ENCODE measurements at regions not wholly inside any gene's neighbourhood (a gene's known extent, or its start where the extent isn't known, plus 50 kb on each side); places are given as distances from the start of the nearest gene placed in this dataset.

DNA sequence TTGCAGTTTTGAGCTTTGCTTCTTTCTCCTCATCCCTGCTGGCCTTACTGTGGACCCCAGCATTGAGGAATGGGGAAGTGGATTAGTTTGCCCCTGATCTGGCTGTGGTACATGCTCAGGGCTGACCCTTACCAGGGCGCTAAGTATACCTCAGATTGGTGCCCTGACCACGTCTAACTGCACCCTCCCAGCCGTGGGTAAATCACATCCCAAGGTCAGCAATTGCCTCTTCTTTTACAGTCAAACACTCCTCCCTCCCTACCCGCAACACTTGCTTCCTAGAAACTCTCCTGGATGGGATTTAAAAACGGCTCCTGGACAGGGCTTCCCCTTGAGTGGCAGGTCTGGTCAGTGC is 437.9 kb downstream of the NR2F2 start:
- FAIRE-seq = no peak
- H4K20me1 ChIP-seq (ENCODE audit: control insufficient read depth, extremely low read depth, insufficient read depth, low read length) = no peaks in the 10 kb centered on the region

DNA sequence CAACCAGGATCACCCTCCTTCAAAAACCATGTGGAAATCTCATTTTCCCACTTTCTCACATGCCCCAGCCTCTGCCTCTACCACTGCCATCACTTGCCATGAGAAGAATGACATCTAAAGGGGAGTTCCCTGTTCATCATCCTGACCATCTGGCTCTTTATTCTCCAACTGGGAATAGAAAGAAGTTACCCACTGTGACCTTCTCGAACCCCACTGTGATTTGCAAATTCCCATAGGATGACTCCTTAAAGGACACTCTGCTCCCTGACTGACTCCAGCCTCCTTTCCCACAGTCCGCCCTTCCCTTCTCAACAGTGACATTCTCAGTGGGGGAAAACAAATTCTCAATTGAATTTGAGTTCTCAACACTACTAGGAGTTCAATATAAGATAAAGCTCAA is 440.5 kb downstream of the NR2F2 start:
- Histone ChIP-seq H3K4me2 (ENCODE audit: control insufficient read depth, extremely low read depth, insufficient read depth, low read depth, low read length) (no peak overlapping the region), H3K9me1 (ENCODE audit: control insufficient read depth, extremely low read depth, insufficient read depth, low read length) (no peaks in the 10 kb centered on the region), H3K9ac (ENCODE audit: control insufficient read depth, extremely low read depth, insufficient read depth, low read length) (no peak overlapping the region), H3K27ac (ENCODE audit: control insufficient read depth, insufficient read depth, low read length) (no peak overlapping the region), H3K4me1 (ENCODE audit: control insufficient read depth, extremely low read depth, insufficient read depth, low read length) (peaks cover 25% of the 10 kb centered on the region), H4K20me1 (ENCODE audit: control insufficient read depth, extremely low read depth, insufficient read depth, low read length) (no peaks in the 10 kb centered on the region), H3K79me2 (ENCODE audit: control insufficient read depth, insufficient read depth, low read length) (no peaks in the 10 kb centered on the region), H3K4me3 (ENCODE audit: control insufficient read depth in 2 of 3, extremely low read depth in 1 of 3, insufficient read depth in 2 of 3, low read depth in 1 of 3, low read length in 3 of 3) (no peak overlapping the region), H3K27me3 (ENCODE audit: control insufficient read depth, extremely low read depth, insufficient read depth, low read length) (no peaks in the 10 kb centered on the region), H3K36me3 (ENCODE audit: control insufficient read depth in 2 of 2, extremely low read depth in 1 of 2, insufficient read depth in 2 of 2, low read length in 2 of 2) (no peaks in the 10 kb centered on the region), H3K9me3 (ENCODE audit: control insufficient read depth, low read depth, low read length) (no peaks in the 10 kb centered on the region), H2AFZ (ENCODE audit: control insufficient read depth, low read length) (no peak overlapping the region)
- FAIRE-seq (no peak), DNase-seq (ENCODE audit: low read depth, low spot score) (no peak)
- no peak for TF ChIP-seq EZH2 (IDR thresholded peaks at IDR 0.05; ENCODE audit: low read length)
- TF ChIP-seq, protein P1, sequence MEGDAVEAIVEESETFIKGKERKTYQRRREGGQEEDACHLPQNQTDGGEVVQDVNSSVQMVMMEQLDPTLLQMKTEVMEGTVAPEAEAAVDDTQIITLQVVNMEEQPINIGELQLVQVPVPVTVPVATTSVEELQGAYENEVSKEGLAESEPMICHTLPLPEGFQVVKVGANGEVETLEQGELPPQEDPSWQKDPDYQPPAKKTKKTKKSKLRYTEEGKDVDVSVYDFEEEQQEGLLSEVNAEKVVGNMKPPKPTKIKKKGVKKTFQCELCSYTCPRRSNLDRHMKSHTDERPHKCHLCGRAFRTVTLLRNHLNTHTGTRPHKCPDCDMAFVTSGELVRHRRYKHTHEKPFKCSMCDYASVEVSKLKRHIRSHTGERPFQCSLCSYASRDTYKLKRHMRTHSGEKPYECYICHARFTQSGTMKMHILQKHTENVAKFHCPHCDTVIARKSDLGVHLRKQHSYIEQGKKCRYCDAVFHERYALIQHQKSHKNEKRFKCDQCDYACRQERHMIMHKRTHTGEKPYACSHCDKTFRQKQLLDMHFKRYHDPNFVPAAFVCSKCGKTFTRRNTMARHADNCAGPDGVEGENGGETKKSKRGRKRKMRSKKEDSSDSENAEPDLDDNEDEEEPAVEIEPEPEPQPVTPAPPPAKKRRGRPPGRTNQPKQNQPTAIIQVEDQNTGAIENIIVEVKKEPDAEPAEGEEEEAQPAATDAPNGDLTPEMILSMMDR (optimal IDR thresholded peaks at IDR 0.05 in 1 of 3, IDR thresholded peaks at IDR 0.05 in 1 of 3, conservative IDR thresholded peaks at IDR 0.05 in 1 of 3; ENCODE audit: extremely low read depth in 1 of 3, insufficient read depth in 2 of 3, low read length in 3 of 3) = no peak
- dilution Hi-C loops (cut with MboI; ENCODE audit: extremely low pct_ligation_motif_present, low sequenced_read_pairs) = no loop called here

More for the DNA sequence above, 437.9 kb downstream of the NR2F2 start:
- Histone ChIP-seq H3K79me2 (ENCODE audit: control insufficient read depth, insufficient read depth, low read length) (no peaks in the 10 kb centered on the region), H3K36me3 (ENCODE audit: control insufficient read depth in 2 of 2, extremely low read depth in 1 of 2, insufficient read depth in 2 of 2, low read length in 2 of 2) (no peaks in the 10 kb centered on the region), H3K27ac (ENCODE audit: control insufficient read depth, insufficient read depth, low read length) (peak overlapping the region; percentile 80), H3K4me2 (ENCODE audit: control insufficient read depth, extremely low read depth, insufficient read depth, low read depth, low read length) (peak overlapping the region; percentile 71), H3K9me1 (ENCODE audit: control insufficient read depth, extremely low read depth, insufficient read depth, low read length) (no peaks in the 10 kb centered on the region), H2AFZ (ENCODE audit: control insufficient read depth, low read length) (peak overlapping the region; percentile 64), H3K4me3 (ENCODE audit: control insufficient read depth in 2 of 3, extremely low read depth in 1 of 3, insufficient read depth in 2 of 3, low read depth in 1 of 3, low read length in 3 of 3) (no peak overlapping the region), H3K4me1 (ENCODE audit: control insufficient read depth, extremely low read depth, insufficient read depth, low read length) (peaks cover 25% of the 10 kb centered on the region), H3K9me3 (ENCODE audit: control insufficient read depth, low read depth, low read length) (no peaks in the 10 kb centered on the region), H3K9ac (ENCODE audit: control insufficient read depth, extremely low read depth, insufficient read depth, low read length) (peak overlapping the region; percentile 43), H3K27me3 (ENCODE audit: control insufficient read depth, extremely low read depth, insufficient read depth, low read length) (no peaks in the 10 kb centered on the region)
- DNase-seq (ENCODE audit: low read depth, low spot score) = no peak
- dilution Hi-C loops (cut with MboI; ENCODE audit: extremely low pct_ligation_motif_present, low sequenced_read_pairs) = no loop called here
- TF ChIP-seq EZH2 (IDR thresholded peaks at IDR 0.05; ENCODE audit: low read length) = no peak
- TF ChIP-seq, protein P1 (optimal IDR thresholded peaks at IDR 0.05 in 1 of 3, IDR thresholded peaks at IDR 0.05 in 1 of 3, conservative IDR thresholded peaks at IDR 0.05 in 1 of 3; ENCODE audit: extremely low read depth in 1 of 3, insufficient read depth in 2 of 3, low read length in 3 of 3) = no peak
